K562 (cell line): ENCODE measurements at regions not wholly inside any gene's neighbourhood (a gene's known extent, or its start where the extent isn't known, plus 50 kb on each side); places are given as distances from the start of the nearest gene placed in this dataset.

Source experiments
- ATAC-seq: fragments of 200-7000 bp; cut with Tn5 transposase; 3 replicates; pipeline ENCODE4 v1.9.1; 2020; ENCODE audit warnings: moderate library complexity
- BruUV-seq: library from RNA; stranded (reverse); fragments of 400-500 nt; replicated peaks from 2 replicates; lab custom pipeline; 2021; lab: Mats Ljungman, UMichigan
- CTCF ChIA-PET: fragments of 300-600 bp; formaldehyde crosslinking; extraction: SDS; loops from one replicate; lab custom pipeline; 2021; ENCODE audit warnings: low intra/inter-chr PET ratio; lab: Yijun Ruan, JAX
- POLR2A ChIA-PET: fragments of 300-600, 350-650 bp; sonication (Branson Sonifier 250); formaldehyde crosslinking; extraction: SDS; loops from one replicate; lab custom pipeline; 2021; ENCODE audit warnings: antibody characterized with exemption, inconsistent platforms; lab: Yijun Ruan, JAX
- DNase-seq, 4 experiments: peaks; one replicate each; pipeline versions ENCODE4 v3.0.0 to v3.0.0-alpha.2; 2011 to 2018; ENCODE audit warnings: low spot score in 3 of 4, mixed read lengths in 3 of 4; ENCODE audit errors: extremely low read depth in 1 of 4
- FAIRE-seq: peaks from 2 replicates; lab custom pipeline; 2011; peaks lifted over from hg19 to GRCh38; lab: Jason Lieb, UNC
- H2AFZ ChIP-seq: 2 replicates; pipeline ENCODE4 v1.6.0; 2011; ENCODE audit warnings: low read depth, low read length, control low read depth, inconsistent platforms
- H3K27ac ChIP-seq: fragments of 200-600 bp; 3 replicates; pipeline ENCODE4 v1.8.0; 2011; ENCODE audit warnings: low read depth, mild to moderate bottlenecking, control low read depth, inconsistent platforms, low read length, moderate library complexity, mixed read lengths; ENCODE audit errors: extremely low read depth
- H3K27me3 ChIP-seq, 2 experiments: fragments of 300-600 bp in 1 of 2; 2 replicates in 1 of 2; 3 replicates in 1 of 2; pipeline versions ENCODE4 v1.6.0 to v1.8.0; 2011; ENCODE audit warnings: inconsistent platforms in 2 of 2, low read length in 2 of 2, mild to moderate bottlenecking in 1 of 2, mixed read lengths in 1 of 2, moderate library complexity in 1 of 2; ENCODE audit not compliant: control insufficient read depth in 2 of 2, insufficient read depth in 2 of 2
- H3K36me3 ChIP-seq: fragments of 300-600 bp; 3 replicates; pipeline ENCODE4 v1.8.0; 2011; ENCODE audit warnings: mild to moderate bottlenecking, low read length, inconsistent platforms; ENCODE audit not compliant: control insufficient read depth, insufficient read depth
- H3K4me1 ChIP-seq, 2 experiments: fragments of 200-600 bp in 1 of 2; replicated peaks in 1 of 2; 2 replicates in 1 of 2; 3 replicates in 1 of 2; pipeline versions ENCODE4 v1.5.1 to v1.8.0; 2011; ENCODE audit warnings: inconsistent platforms in 2 of 2, low read length in 2 of 2, mild to moderate bottlenecking in 1 of 2, mixed read lengths in 1 of 2, moderate library complexity in 1 of 2; ENCODE audit not compliant: control insufficient read depth in 2 of 2, insufficient read depth in 2 of 2
- H3K4me2 ChIP-seq: 2 replicates; pipeline ENCODE4 v1.6.1; 2011; ENCODE audit warnings: low read length, control low read depth, inconsistent platforms, mixed read lengths; ENCODE audit not compliant: insufficient read depth
- H3K4me3 ChIP-seq: fragments of 200-600 bp; sonication (generic), shearing (Covaris generic); 2 replicates; pipeline ENCODE4 v1.5.1; 2016; ENCODE audit warnings: control low read depth, inconsistent platforms
- H3K79me2 ChIP-seq: fragments of 200-600 bp; 3 replicates; pipeline ENCODE4 v1.8.0; 2011; ENCODE audit warnings: low read length, inconsistent platforms; ENCODE audit not compliant: control insufficient read depth, insufficient read depth
- H3K9ac ChIP-seq, 2 experiments: 2 replicates each; pipeline versions ENCODE4 v1.6.0 to v1.6.1; 2011; ENCODE audit warnings: low read depth in 2 of 2, low read length in 2 of 2, control low read depth in 1 of 2, inconsistent platforms in 1 of 2, mild to moderate bottlenecking in 1 of 2, mixed read lengths in 1 of 2; ENCODE audit not compliant: insufficient read depth in 1 of 2
- H3K9me1 ChIP-seq: one replicate; pipeline ENCODE4 v1.6.0; 2011; ENCODE audit warnings: inconsistent platforms, mild to moderate bottlenecking, low read length, moderate library complexity; ENCODE audit not compliant: control insufficient read depth, insufficient read depth
- H3K9me3 ChIP-seq: replicated peaks from 2 replicates; pipeline ENCODE4 v1.5.1; 2011; ENCODE audit warnings: low read depth, low read length, inconsistent platforms; ENCODE audit not compliant: control insufficient read depth, insufficient read depth
- H4K20me1 ChIP-seq: replicated peaks from 2 replicates; pipeline ENCODE4 v1.6.1; 2011; ENCODE audit warnings: low read length, inconsistent platforms, mixed read lengths; ENCODE audit not compliant: control insufficient read depth, insufficient read depth
- CBX3 ChIP-seq, 2 experiments: IDR thresholded peaks; 1 replicate in 1 of 2; 2 replicates in 1 of 2; pipeline ENCODE4 v1.6.1; 2012; ENCODE audit warnings: inconsistent platforms in 2 of 2, low read length in 2 of 2, borderline replicate concordance in 1 of 2, control low read depth in 1 of 2
- FOXJ3 ChIP-seq: sonication (generic); formaldehyde crosslinking; IDR thresholded peaks from 2 replicates; pipeline ENCODE4 v1.4.0; 2020; ENCODE audit warnings: mild to moderate bottlenecking, missing genetic modification reagents
- HIVEP1 ChIP-seq: fragments of 250-450 bp; sonication (Bioruptor Pico); IDR thresholded peaks from 2 replicates; pipeline ENCODE4 v1.4.0; 2020; ENCODE audit warnings: mild to moderate bottlenecking
- KDM1A ChIP-seq, 2 experiments: fragments of 450-650 bp; IDR thresholded peaks; 2 replicates each; pipeline ENCODE4 v1.6.1; 2016; ENCODE audit warnings: mild to moderate bottlenecking in 2 of 2
- MYC ChIP-seq, 2 experiments: fragments of 250-450 bp in 1 of 2; sonication (Bioruptor Pico) in 1 of 2; IDR thresholded peaks; 2 replicates each; pipeline versions ENCODE4 v1.5.1 to v1.6.1; 2012 to 2021; ENCODE audit warnings: low read depth in 2 of 2, borderline replicate concordance in 1 of 2, improper control_type of control experiment in 1 of 2, low read length in 1 of 2, mild to moderate bottlenecking in 1 of 2, moderate library complexity in 1 of 2
- PHF20 ChIP-seq: fragments of 450-650 bp; IDR thresholded peaks from 2 replicates; pipeline ENCODE4 v1.6.1; 2018; ENCODE audit not compliant: partially characterized antibody
- POLR2AphosphoS2 ChIP-seq: IDR thresholded peaks from 2 replicates; pipeline ENCODE4 v1.6.1; 2012; ENCODE audit warnings: low read length, improper control_type of control experiment
- SLC30A9 ChIP-seq: fragments of 250-450 bp; sonication (Bioruptor Pico); IDR thresholded peaks from 2 replicates; pipeline ENCODE4 v1.8.0; 2022; ENCODE audit warnings: mild to moderate bottlenecking, moderate library complexity
- TEAD2 ChIP-seq: fragments of 450-650 bp; IDR thresholded peaks from 2 replicates; pipeline ENCODE4 v1.6.1; 2016; ENCODE audit warnings: missing genetic modification characterization, control low read depth, missing compliant biosample characterization
- U2AF2 ChIP-seq: fragments of 200-400 bp; formaldehyde crosslinking; optimal IDR thresholded peaks from 2 replicates; pipeline ENCODE3; 2017; ENCODE audit warnings: low read depth, mild to moderate bottlenecking, low read length
- ZNF668 ChIP-seq: fragments of 250-450 bp; sonication (Bioruptor Pico); IDR thresholded peaks from 2 replicates; pipeline ENCODE4 v1.8.0; 2022; ENCODE audit warnings: mild to moderate bottlenecking, inconsistent platforms
- in situ Hi-C: fragments of 300-500 bp; cut with MboI; formaldehyde crosslinking; loops from 4 replicates; pipeline ENCODE4 v1.15.0; 2018; ENCODE audit warnings: inconsistent platforms, mixed read lengths
- intact Hi-C: fragments of 100-400 bp; cut with micrococcal nuclease; formaldehyde crosslinking; loops from 2 replicates; pipeline ENCODE4 v1.14.2; 2022
- TF ChIP-seq, protein P1 (sequence below), 3 experiments: fragments of 200-800 bp in 1 of 3; sonication (Bioruptor generic) in 1 of 3; sonication (generic) in 1 of 3; formaldehyde crosslinking in 1 of 3; IDR thresholded peaks; 2 replicates each; pipeline versions ENCODE4 v1.6.1 to v1.8.0; 2016 to 2022; ENCODE audit warnings: mild to moderate bottlenecking in 2 of 3, missing compliant biosample characterization in 2 of 3, missing genetic modification characterization in 2 of 3, missing genetic modification reagents in 1 of 3
- TF ChIP-seq, protein P2 (sequence below): fragments of 250-450 bp; sonication (Bioruptor Pico); IDR thresholded peaks from 2 replicates; pipeline ENCODE4 v1.5.0; 2020; ENCODE audit warnings: mild to moderate bottlenecking
- TF ChIP-seq, protein P3 (sequence below): fragments of 250-450 bp; sonication (Bioruptor Pico); IDR thresholded peaks from 2 replicates; pipeline ENCODE4 v1.4.0; 2020; ENCODE audit warnings: mild to moderate bottlenecking, moderate library complexity

DNA sequence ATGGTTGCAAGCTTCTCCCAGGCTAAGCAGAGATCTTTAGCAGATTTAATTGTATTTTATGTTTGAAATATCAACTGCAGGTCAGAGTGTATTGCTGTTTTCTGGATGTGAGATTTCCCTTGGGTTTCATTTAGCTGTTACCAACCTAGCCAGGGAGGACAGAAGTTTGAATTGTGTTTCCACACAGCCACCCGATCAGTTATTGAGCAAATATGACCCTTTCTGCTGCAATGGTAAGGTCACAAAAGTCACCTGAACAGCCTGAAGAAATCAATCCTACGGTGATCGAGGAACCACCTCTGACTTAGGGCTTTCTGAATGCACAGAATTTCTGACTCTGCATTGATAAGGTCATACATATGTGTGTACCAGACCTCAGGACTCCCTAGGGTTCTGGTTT lies 419.9 kb downstream of the MAN2A1 start (continued):
- TF ChIP-seq, protein P1, sequence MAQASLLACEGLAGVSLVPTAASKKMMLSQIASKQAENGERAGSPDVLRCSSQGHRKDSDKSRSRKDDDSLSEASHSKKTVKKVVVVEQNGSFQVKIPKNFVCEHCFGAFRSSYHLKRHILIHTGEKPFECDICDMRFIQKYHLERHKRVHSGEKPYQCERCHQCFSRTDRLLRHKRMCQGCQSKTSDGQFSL (CRISPR knock-in tag; IDR thresholded peaks at IDR 0.05): no peak
- TF ChIP-seq, protein P1 (tag; IDR thresholded peaks at IDR 0.05): no peak
- TF ChIP-seq, all 486 proteins: peak for 0

DNA sequence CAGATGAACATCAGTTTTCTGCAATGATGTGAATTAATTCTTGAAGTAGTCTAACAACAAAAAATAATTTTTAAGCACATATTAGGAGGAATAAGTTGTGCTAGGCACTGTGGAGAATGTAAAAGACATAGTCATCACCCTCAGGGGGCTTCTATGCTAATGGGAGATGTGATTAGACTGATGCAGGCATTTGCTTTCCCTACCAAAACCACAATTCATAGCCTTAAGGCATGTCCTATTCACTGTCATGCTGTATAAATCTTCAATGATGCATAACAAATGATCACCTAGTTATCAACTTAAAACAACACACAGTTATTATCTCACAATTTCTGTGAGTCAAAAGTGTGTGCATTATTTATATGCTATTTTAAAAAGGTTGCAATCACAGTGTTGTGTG lies 422.6 kb downstream of the MAN2A1 start:
- Histone ChIP-seq H3K27me3 (no peaks in the 10 kb centered on the region), H3K4me1 (no peaks in the 10 kb centered on the region), H3K9me3 (no peaks in the 10 kb centered on the region), H3K4me2 (no peak overlapping the region), H3K9me1 (no peaks in the 10 kb centered on the region), H3K79me2 (no peaks in the 10 kb centered on the region), H3K27ac (no peak overlapping the region), H3K4me3 (no peak overlapping the region), H2AFZ (no peak overlapping the region), H3K36me3 (no peaks in the 10 kb centered on the region), H4K20me1 (no peaks in the 10 kb centered on the region), H3K9ac (no peak overlapping the region)
- intact Hi-C loops (no loop called here), in situ Hi-C loops (no loop called here)
- DNase-seq (no peak), ATAC-seq (no peak), FAIRE-seq (no peak)
- POLR2A ChIA-PET: no interaction called here
- CTCF ChIA-PET: no interaction called here
- no peak for TF ChIP-seq KDM1A (IDR thresholded peaks at IDR 0.05)
- TF ChIP-seq U2AF2: no peak
- TF ChIP-seq TEAD2 (tag): no peak
- TF ChIP-seq HIVEP1 (CRISPR knock-in tag): no peak
- TF ChIP-seq POLR2AphosphoS2: no peak
- TF ChIP-seq, protein P2, sequence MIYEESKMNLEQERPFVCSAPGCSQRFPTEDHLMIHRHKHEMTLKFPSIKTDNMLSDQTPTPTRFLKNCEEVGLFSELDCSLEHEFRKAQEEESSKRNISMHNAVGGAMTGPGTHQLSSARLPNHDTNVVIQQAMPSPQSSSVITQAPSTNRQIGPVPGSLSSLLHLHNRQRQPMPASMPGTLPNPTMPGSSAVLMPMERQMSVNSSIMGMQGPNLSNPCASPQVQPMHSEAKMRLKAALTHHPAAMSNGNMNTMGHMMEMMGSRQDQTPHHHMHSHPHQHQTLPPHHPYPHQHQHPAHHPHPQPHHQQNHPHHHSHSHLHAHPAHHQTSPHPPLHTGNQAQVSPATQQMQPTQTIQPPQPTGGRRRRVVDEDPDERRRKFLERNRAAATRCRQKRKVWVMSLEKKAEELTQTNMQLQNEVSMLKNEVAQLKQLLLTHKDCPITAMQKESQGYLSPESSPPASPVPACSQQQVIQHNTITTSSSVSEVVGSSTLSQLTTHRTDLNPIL (CRISPR knock-in tag): no peak
- TF ChIP-seq CBX3 (IDR thresholded peaks at IDR 0.05; ENCODE audit: borderline replicate concordance in 1 of 2, low read length in 2 of 2): no peak
- TF ChIP-seq ZNF668 (CRISPR knock-in tag): no peak
- no peak for TF ChIP-seq FOXJ3 (CRISPR knock-in tag)
- TF ChIP-seq MYC (IDR thresholded peaks at IDR 0.05; ENCODE audit: low read depth, low read length): no peak
- TF ChIP-seq MYC (CRISPR knock-in tag; IDR thresholded peaks at IDR 0.05; ENCODE audit: borderline replicate concordance, low read depth): no peak
- no peak for TF ChIP-seq SLC30A9 (CRISPR knock-in tag)
- no peak for TF ChIP-seq PHF20
- TF ChIP-seq, protein P3, sequence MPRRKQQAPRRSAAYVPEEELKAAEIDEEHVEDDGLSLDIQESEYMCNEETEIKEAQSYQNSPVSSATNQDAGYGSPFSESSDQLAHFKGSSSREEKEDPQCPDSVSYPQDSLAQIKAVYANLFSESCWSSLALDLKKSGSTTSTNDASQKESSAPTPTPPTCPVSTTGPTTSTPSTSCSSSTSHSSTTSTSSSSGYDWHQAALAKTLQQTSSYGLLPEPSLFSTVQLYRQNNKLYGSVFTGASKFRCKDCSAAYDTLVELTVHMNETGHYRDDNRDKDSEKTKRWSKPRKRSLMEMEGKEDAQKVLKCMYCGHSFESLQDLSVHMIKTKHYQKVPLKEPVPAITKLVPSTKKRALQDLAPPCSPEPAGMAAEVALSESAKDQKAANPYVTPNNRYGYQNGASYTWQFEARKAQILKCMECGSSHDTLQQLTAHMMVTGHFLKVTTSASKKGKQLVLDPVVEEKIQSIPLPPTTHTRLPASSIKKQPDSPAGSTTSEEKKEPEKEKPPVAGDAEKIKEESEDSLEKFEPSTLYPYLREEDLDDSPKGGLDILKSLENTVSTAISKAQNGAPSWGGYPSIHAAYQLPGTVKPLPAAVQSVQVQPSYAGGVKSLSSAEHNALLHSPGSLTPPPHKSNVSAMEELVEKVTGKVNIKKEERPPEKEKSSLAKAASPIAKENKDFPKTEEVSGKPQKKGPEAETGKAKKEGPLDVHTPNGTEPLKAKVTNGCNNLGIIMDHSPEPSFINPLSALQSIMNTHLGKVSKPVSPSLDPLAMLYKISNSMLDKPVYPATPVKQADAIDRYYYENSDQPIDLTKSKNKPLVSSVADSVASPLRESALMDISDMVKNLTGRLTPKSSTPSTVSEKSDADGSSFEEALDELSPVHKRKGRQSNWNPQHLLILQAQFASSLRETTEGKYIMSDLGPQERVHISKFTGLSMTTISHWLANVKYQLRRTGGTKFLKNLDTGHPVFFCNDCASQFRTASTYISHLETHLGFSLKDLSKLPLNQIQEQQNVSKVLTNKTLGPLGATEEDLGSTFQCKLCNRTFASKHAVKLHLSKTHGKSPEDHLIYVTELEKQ (CRISPR knock-in tag): no peak
- BruUV-seq: no TSS peak
